Sigmoid colon (tissue), 6 donors: ENCODE measurements at regions not wholly inside any gene's neighbourhood (a gene's known extent, or its start where the extent isn't known, plus 50 kb on each side); places are given as distances from the start of the nearest gene placed in this dataset.
"Not testable (repeated sequence)": the region's sequence is repeated elsewhere in the genome, so short reads cannot be mapped to it uniquely, and the experiment has no call there.

ENCODE experiments used
- DNase-seq: peaks from one replicate; pipeline ENCODE4 v3.0.0-alpha.2; 2019
- H3K27ac ChIP-seq, 4 donors: fragments of 200-600 bp; sonication (generic); one replicate each; pipeline ENCODE4 v1.5.1; 2016 to 2019; ENCODE audit warnings: mild to moderate bottlenecking in 1 of 4
- H3K27me3 ChIP-seq, 3 donors: fragments of 200-600 bp; sonication (generic); one replicate each; pipeline ENCODE4 v1.5.1; 2019; ENCODE audit warnings: mild to moderate bottlenecking in 1 of 3
- H3K36me3 ChIP-seq, 4 donors: fragments of 200-600 bp; sonication (generic); one replicate each; pipeline ENCODE4 v1.5.1; 2016 to 2019
- H3K4me1 ChIP-seq, 4 donors: fragments of 200-600 bp; sonication (generic); one replicate each; pipeline ENCODE4 v1.5.1; 2017 to 2019
- H3K4me3 ChIP-seq, 4 donors: fragments of 200-600 bp; sonication (generic); one replicate each; pipeline ENCODE4 v1.5.1; 2017 to 2019; ENCODE audit warnings: mild to moderate bottlenecking in 2 of 4, moderate library complexity in 1 of 4
- H3K9me3 ChIP-seq, 4 donors: fragments of 200-600 bp in 3 of 4; sonication (generic) in 3 of 4; one replicate each; pipeline versions ENCODE4 v1.5.1 to v1.6.1; 2013 to 2019
- CTCF ChIP-seq, 4 experiments: fragments of 450-650 bp in 3 of 4; fragments of 200-600 bp in 1 of 4; IDR thresholded peaks; one replicate each; pipeline ENCODE4 v1.5.1; 2016 to 2019; ENCODE audit warnings: antibody characterized with exemption in 4 of 4, mild to moderate bottlenecking in 3 of 4, moderate library complexity in 2 of 4
- EP300 ChIP-seq, 4 donors: sonication (generic); formaldehyde crosslinking; IDR thresholded peaks; one replicate each; pipeline ENCODE4 v1.6.1; 2017; ENCODE audit warnings: antibody characterized with exemption in 4 of 4
- POLR2A ChIP-seq, 2 donors: fragments of 450-650 bp; IDR thresholded peaks; one replicate each; pipeline ENCODE4 v1.6.1; 2016; ENCODE audit warnings: antibody characterized with exemption in 2 of 2, mild to moderate bottlenecking in 2 of 2, moderate library complexity in 2 of 2
- POLR2AphosphoS5 ChIP-seq, 4 donors: sonication (generic); formaldehyde crosslinking; IDR thresholded peaks; one replicate each; pipeline ENCODE4 v1.6.1; 2017; ENCODE audit warnings: antibody characterized with exemption in 4 of 4
- WGBS, 2 donors: extraction: QIAGEN DNeasy Blood & Tissue Kit; methylation state at CpG; one replicate each; pipeline ENCODE4 v1.1.7; 2013; 5-methylcytosine and 5-hydroxymethylcytosine counted together
- intact Hi-C: fragments of 100-400 bp; cut with DNase I; formaldehyde crosslinking; loops from one replicate; pipeline ENCODE4 v1.15.1; 2023
- donor health status: healthy with polysubstance abuse.
- donor health status: healthy.

GRCh38 chr22:26939466-26939865, 282.1 kb downstream of the MIAT start:
- TF ChIP-seq POLR2AphosphoS5 (IDR thresholded peaks at IDR 0.05) (no peak), CTCF (IDR thresholded peaks at IDR 0.05) (no peak), POLR2A (IDR thresholded peaks at IDR 0.05) (no peak), EP300 (IDR thresholded peaks at IDR 0.05) (no peak)
- DNase-seq, result no peak
- WGBS, 2 donors, result 42 to 46% methylated on average over 5 of the region's 5 CpGs

GRCh38 chr22:26941896-26942636, 284.7 kb downstream of the MIAT start:
- WGBS, 2 donors, result 67 to 68% methylated on average over 14 of the region's 14 CpGs
- no peak overlapping the region for H3K27ac ChIP-seq
- no peaks in the 10 kb centered on the region for H3K36me3 ChIP-seq
- H3K4me3 ChIP-seq, result no peak overlapping the region
- no peak for DNase-seq
- no peak for TF ChIP-seq EP300 (IDR thresholded peaks at IDR 0.05)
- TF ChIP-seq POLR2AphosphoS5 (IDR thresholded peaks at IDR 0.05), result no peak
- no peak for TF ChIP-seq POLR2A (IDR thresholded peaks at IDR 0.05)
- no peak for TF ChIP-seq CTCF (IDR thresholded peaks at IDR 0.05)
- intact Hi-C loops, result no loop called here
- no peaks in the 10 kb centered on the region for H3K9me3 ChIP-seq
- peaks cover 0 to 12% (median 0%) of the 10 kb centered on the region in 4 donors for H3K4me1 ChIP-seq
- no peaks in the 10 kb centered on the region for H3K27me3 ChIP-seq

More at GRCh38 chr22:26939466-26939865, 282.1 kb downstream of the MIAT start:
- no peaks in the 10 kb centered on the region for H3K27me3 ChIP-seq
- H3K4me3 ChIP-seq, result no peak overlapping the region
- intact Hi-C loops, result no loop called here
- no peaks in the 10 kb centered on the region for H3K9me3 ChIP-seq
- H3K27ac ChIP-seq, result no peak overlapping the region
- no peaks in the 10 kb centered on the region for H3K36me3 ChIP-seq
- peaks cover 0 to 12% (median 0%) of the 10 kb centered on the region in 4 donors for H3K4me1 ChIP-seq

- WGBS, 2 donors, result 68 to 72% methylated on average over 4 of the region's 4 CpGs
- Histone ChIP-seq H3K4me1 (peaks cover 0 to 12% (median 0%) of the 10 kb centered on the region in 4 donors), H3K27ac (no peak overlapping the region), H3K4me3 (no peak overlapping the region), H3K9me3 (no peaks in the 10 kb centered on the region), H3K36me3 (no peaks in the 10 kb centered on the region), H3K27me3 (no peaks in the 10 kb centered on the region)
- TF ChIP-seq EP300 (IDR thresholded peaks at IDR 0.05) (no peak), CTCF (IDR thresholded peaks at IDR 0.05) (no peak), POLR2A (IDR thresholded peaks at IDR 0.05) (no peak), POLR2AphosphoS5 (IDR thresholded peaks at IDR 0.05) (no peak)
- intact Hi-C loops, result no loop called here
- no peak for DNase-seq
Measured at GRCh38 chr22:26942637-26942957, 285.2 kb downstream of the MIAT start.

- H3K4me3 ChIP-seq, result no peak overlapping the region
- TF ChIP-seq POLR2AphosphoS5 (IDR thresholded peaks at IDR 0.05) (no peak), POLR2A (IDR thresholded peaks at IDR 0.05) (no peak), CTCF (IDR thresholded peaks at IDR 0.05) (no peak), EP300 (IDR thresholded peaks at IDR 0.05) (no peak)
- no peaks in the 10 kb centered on the region for H3K9me3 ChIP-seq
- peaks cover 0 to 12% (median 0%) of the 10 kb centered on the region in 4 donors for H3K4me1 ChIP-seq
- 77% methylated on average over 1 of the region's 1 CpG for WGBS, 2 donors
- H3K27ac ChIP-seq, result no peak overlapping the region
- H3K27me3 ChIP-seq, result no peaks in the 10 kb centered on the region
- intact Hi-C loops, result no loop called here
- H3K36me3 ChIP-seq, result no peaks in the 10 kb centered on the region
- no peak for DNase-seq
Measured at GRCh38 chr22:26945565-26945964, 288.2 kb downstream of the MIAT start.

- Histone ChIP-seq H3K36me3 (no peaks in the 10 kb centered on the region), H3K27ac (no peak overlapping the region), H3K4me1 (no peaks in the 10 kb centered on the region), H3K4me3 (no peak overlapping the region), H3K9me3 (no peaks in the 10 kb centered on the region), H3K27me3 (no peaks in the 10 kb centered on the region)
- no peak for TF ChIP-seq POLR2AphosphoS5 (IDR thresholded peaks at IDR 0.05)
- no peak for TF ChIP-seq CTCF (IDR thresholded peaks at IDR 0.05)
- TF ChIP-seq EP300 (IDR thresholded peaks at IDR 0.05), result no peak
- TF ChIP-seq POLR2A (IDR thresholded peaks at IDR 0.05), result no peak
- 53 to 80% methylated on average over 3 of the region's 3 CpGs for WGBS, 2 donors
- intact Hi-C loops, result no loop called here
- no peak for DNase-seq
Measured at GRCh38 chr22:26949193-26949592, 291.8 kb downstream of the MIAT start.

- H3K9me3 ChIP-seq, H3K4me1 ChIP-seq, H3K27me3 ChIP-seq, intact Hi-C loops, DNase-seq, H3K36me3 ChIP-seq, H3K4me3 ChIP-seq, H3K27ac ChIP-seq: not testable (repeated sequence)
- WGBS, 2 donors, result 96% methylated on average over 3 of the region's 3 CpGs
Measured at GRCh38 chr22:26951139-26951538, 293.8 kb downstream of the MIAT start.
